ENCODE measurements at regions not wholly inside any gene's neighbourhood (a gene's known extent, or its start where the extent isn't known, plus 50 kb on each side); places are given as distances from the start of the nearest gene placed in this dataset.

- TF ChIP-seq EP300 (IDR thresholded peaks at IDR 0.05; ENCODE audit: low read depth), result no peak
- no peak for TF ChIP-seq CTCF (IDR thresholded peaks at IDR 0.05)
Measured at GRCh38 chr16:60771138-60771537, 1265.1 kb downstream of the CDH8 start.
